ENCODE measurements at regions not wholly inside any gene's neighbourhood (a gene's known extent, or its start where the extent isn't known, plus 50 kb on each side); places are given as distances from the start of the nearest gene placed in this dataset.

DNA sequence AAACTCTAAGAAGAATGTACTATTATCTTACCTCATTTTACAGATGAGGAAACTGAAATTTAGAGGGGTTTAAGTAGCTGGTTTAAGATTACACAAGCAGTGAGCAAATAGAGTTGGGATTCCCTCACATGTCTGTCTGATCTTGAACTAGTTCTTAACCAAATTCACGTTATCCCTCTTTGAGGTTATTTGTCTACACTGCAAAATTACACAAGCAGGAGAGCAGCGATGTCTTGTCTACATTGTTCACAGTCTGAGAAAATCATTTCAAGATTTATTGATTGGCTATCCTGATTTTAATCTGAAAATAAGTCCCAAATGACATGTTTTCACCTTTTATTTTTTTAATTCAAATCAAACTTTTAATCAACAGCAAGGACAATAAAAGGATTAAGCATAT is 56.9 kb downstream of the SOX9 start:
- Histone ChIP-seq H3K9me2 (replicated peaks; ENCODE audit: insufficient read depth, low read length) (no peaks in the 10 kb centered on the region), H4K20me1 (ENCODE audit: insufficient read depth, low read length) (no peaks in the 10 kb centered on the region), H3K4me1 (ENCODE audit: low read length) (no peaks in the 10 kb centered on the region), H3K27me3 (replicated peaks; ENCODE audit: insufficient read depth, low read length) (no peaks in the 10 kb centered on the region), H3K9me3 (replicated peaks; ENCODE audit: insufficient read depth, low read length) (no peaks in the 10 kb centered on the region), H3K4me3 (ENCODE audit: low read length) (no peak overlapping the region), H3K79me2 (ENCODE audit: low read length) (no peaks in the 10 kb centered on the region), H3K4me2 (ENCODE audit: low read depth, low read length) (no peak overlapping the region), H3K36me3 (replicated peaks; ENCODE audit: insufficient read depth, low read length) (no peaks in the 10 kb centered on the region), H3K27ac (ENCODE audit: low read length) (no peak overlapping the region), H3K9ac (ENCODE audit: low read length) (no peak overlapping the region), H3F3A (ENCODE audit: insufficient read depth, low read length) (no peaks in the 10 kb centered on the region), H2AFZ (ENCODE audit: low read length) (no peak overlapping the region)
- TF ChIP-seq EZH2phosphoT487 (IDR thresholded peaks at IDR 0.05; ENCODE audit: low read length) = no peak
- TF ChIP-seq, protein P1, sequence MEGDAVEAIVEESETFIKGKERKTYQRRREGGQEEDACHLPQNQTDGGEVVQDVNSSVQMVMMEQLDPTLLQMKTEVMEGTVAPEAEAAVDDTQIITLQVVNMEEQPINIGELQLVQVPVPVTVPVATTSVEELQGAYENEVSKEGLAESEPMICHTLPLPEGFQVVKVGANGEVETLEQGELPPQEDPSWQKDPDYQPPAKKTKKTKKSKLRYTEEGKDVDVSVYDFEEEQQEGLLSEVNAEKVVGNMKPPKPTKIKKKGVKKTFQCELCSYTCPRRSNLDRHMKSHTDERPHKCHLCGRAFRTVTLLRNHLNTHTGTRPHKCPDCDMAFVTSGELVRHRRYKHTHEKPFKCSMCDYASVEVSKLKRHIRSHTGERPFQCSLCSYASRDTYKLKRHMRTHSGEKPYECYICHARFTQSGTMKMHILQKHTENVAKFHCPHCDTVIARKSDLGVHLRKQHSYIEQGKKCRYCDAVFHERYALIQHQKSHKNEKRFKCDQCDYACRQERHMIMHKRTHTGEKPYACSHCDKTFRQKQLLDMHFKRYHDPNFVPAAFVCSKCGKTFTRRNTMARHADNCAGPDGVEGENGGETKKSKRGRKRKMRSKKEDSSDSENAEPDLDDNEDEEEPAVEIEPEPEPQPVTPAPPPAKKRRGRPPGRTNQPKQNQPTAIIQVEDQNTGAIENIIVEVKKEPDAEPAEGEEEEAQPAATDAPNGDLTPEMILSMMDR (IDR thresholded peaks at IDR 0.05; ENCODE audit: low read length) = no peak
- no peak for TF ChIP-seq EZH2 (optimal IDR thresholded peaks at IDR 0.05; ENCODE audit: low read depth, low read length)
- no peak for DNase-seq

DNA sequence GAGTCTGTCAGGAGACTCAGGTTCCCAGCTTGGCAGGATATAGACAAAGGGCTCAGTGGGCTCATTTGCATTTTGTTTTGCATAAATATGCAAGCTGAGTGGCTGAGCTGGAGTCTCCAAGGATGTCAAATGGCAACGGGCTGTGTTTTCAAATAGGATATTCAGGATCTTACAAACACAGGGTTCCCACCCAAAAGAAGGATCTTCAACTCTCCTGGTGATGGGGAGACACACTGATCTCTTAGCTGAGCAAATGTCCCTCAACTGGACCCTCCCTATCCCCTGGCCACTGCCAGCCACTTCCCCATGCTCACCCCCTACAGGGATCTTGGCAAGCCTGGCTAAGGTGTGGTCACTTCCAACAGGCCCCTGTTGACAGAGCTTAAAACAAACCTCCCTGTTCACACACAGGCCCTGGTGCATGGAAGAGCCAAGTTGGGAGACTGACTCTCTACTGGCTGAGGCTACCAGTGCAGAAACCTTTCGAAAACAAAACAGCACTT is 61.6 kb downstream of the SOX9 start:
- TF ChIP-seq, protein P1 (IDR thresholded peaks at IDR 0.05; ENCODE audit: low read length) = no peak
- TF ChIP-seq EZH2 (optimal IDR thresholded peaks at IDR 0.05; ENCODE audit: low read depth, low read length) = no peak
- no peak for TF ChIP-seq EZH2phosphoT487 (IDR thresholded peaks at IDR 0.05; ENCODE audit: low read length)
- H2AFZ ChIP-seq (ENCODE audit: low read length) = no peak overlapping the region
- no peaks in the 10 kb centered on the region for H4K20me1 ChIP-seq (ENCODE audit: insufficient read depth, low read length)
- H3K36me3 ChIP-seq (replicated peaks; ENCODE audit: insufficient read depth, low read length) = no peaks in the 10 kb centered on the region
- H3F3A ChIP-seq (ENCODE audit: insufficient read depth, low read length) = no peaks in the 10 kb centered on the region
- H3K9ac ChIP-seq (ENCODE audit: low read length) = no peak overlapping the region
- no peaks in the 10 kb centered on the region for H3K9me3 ChIP-seq (replicated peaks; ENCODE audit: insufficient read depth, low read length)
- H3K4me1 ChIP-seq (ENCODE audit: low read length) = no peaks in the 10 kb centered on the region
- H3K4me3 ChIP-seq (ENCODE audit: low read length) = no peak overlapping the region
- no peak for DNase-seq
- no peaks in the 10 kb centered on the region for H3K9me2 ChIP-seq (replicated peaks; ENCODE audit: insufficient read depth, low read length)
- H3K4me2 ChIP-seq (ENCODE audit: low read depth, low read length) = no peak overlapping the region
- no peak overlapping the region for H3K27ac ChIP-seq (ENCODE audit: low read length)
- H3K27me3 ChIP-seq (replicated peaks; ENCODE audit: insufficient read depth, low read length) = no peaks in the 10 kb centered on the region
- no peaks in the 10 kb centered on the region for H3K79me2 ChIP-seq (ENCODE audit: low read length)

- Histone ChIP-seq H4K20me1 (ENCODE audit: insufficient read depth, low read length) (no peaks in the 10 kb centered on the region), H3K27ac (ENCODE audit: low read length) (no peak overlapping the region), H3K9me2 (replicated peaks; ENCODE audit: insufficient read depth, low read length) (no peaks in the 10 kb centered on the region), H2AFZ (ENCODE audit: low read length) (no peak overlapping the region), H3K4me2 (ENCODE audit: low read depth, low read length) (no peak overlapping the region), H3K4me1 (ENCODE audit: low read length) (no peaks in the 10 kb centered on the region), H3K9ac (ENCODE audit: low read length) (no peak overlapping the region), H3K9me3 (replicated peaks; ENCODE audit: insufficient read depth, low read length) (no peaks in the 10 kb centered on the region), H3K27me3 (replicated peaks; ENCODE audit: insufficient read depth, low read length) (no peaks in the 10 kb centered on the region), H3F3A (ENCODE audit: insufficient read depth, low read length) (no peaks in the 10 kb centered on the region), H3K4me3 (ENCODE audit: low read length) (no peak overlapping the region), H3K36me3 (replicated peaks; ENCODE audit: insufficient read depth, low read length) (no peaks in the 10 kb centered on the region), H3K79me2 (ENCODE audit: low read length) (no peaks in the 10 kb centered on the region)
- TF ChIP-seq EZH2phosphoT487 (IDR thresholded peaks at IDR 0.05; ENCODE audit: low read length) (no peak), EZH2 (optimal IDR thresholded peaks at IDR 0.05; ENCODE audit: low read depth, low read length) (no peak)
- TF ChIP-seq, protein P1 (IDR thresholded peaks at IDR 0.05; ENCODE audit: low read length) = no peak
- no peak for DNase-seq
Observed at GRCh38 chr17:72183194-72183685, 62.4 kb downstream of the SOX9 start.
